ENCODE measurements at regions not wholly inside any gene's neighbourhood (a gene's known extent, or its start where the extent isn't known, plus 50 kb on each side); places are given as distances from the start of the nearest gene placed in this dataset.

DNA sequence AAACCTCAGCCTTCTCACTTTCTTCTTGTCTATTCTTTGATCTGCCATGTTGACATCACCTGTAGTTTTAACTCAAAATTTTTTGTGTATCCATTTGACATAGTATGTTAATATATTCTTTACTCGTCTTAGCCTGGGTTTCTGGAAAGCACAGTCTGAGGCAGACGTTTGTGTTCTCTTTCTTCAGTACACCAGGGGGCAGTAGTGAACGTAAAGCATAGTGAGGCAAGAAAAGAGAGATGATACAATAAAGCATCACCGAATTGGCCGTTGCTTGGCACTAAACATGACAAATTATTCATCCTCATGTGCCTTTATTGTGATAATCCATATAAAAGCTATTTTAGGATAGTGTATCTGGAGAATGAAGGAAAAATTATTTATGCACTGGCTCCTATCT is 141.0 kb upstream of the MYRIP start:
- Histone ChIP-seq H3K27me3 (ENCODE audit: control insufficient read depth, insufficient read depth, low read length) (no peaks in the 10 kb centered on the region), H3K36me3 (ENCODE audit: control insufficient read depth in 2 of 3, insufficient read depth in 3 of 3, low read length in 3 of 3) (no peaks in the 10 kb centered on the region), H3K9me3 (ENCODE audit: control insufficient read depth in 2 of 3, insufficient read depth in 1 of 3, low read length in 3 of 3) (no peaks in the 10 kb centered on the region), H3K27ac (ENCODE audit: low read depth in 2 of 2, low read length in 2 of 2) (no peak overlapping the region), H3K4me1 (ENCODE audit: control insufficient read depth in 2 of 3, insufficient read depth in 2 of 3, low read depth in 1 of 3, low read length in 3 of 3) (no peaks in the 10 kb centered on the region), H3K9ac (ENCODE audit: low read length in 3 of 3) (no peak overlapping the region), H3K4me3 (ENCODE audit: low read length in 3 of 3) (no peak overlapping the region)
- FAIRE-seq, result no peak
- TF ChIP-seq, protein P1, sequence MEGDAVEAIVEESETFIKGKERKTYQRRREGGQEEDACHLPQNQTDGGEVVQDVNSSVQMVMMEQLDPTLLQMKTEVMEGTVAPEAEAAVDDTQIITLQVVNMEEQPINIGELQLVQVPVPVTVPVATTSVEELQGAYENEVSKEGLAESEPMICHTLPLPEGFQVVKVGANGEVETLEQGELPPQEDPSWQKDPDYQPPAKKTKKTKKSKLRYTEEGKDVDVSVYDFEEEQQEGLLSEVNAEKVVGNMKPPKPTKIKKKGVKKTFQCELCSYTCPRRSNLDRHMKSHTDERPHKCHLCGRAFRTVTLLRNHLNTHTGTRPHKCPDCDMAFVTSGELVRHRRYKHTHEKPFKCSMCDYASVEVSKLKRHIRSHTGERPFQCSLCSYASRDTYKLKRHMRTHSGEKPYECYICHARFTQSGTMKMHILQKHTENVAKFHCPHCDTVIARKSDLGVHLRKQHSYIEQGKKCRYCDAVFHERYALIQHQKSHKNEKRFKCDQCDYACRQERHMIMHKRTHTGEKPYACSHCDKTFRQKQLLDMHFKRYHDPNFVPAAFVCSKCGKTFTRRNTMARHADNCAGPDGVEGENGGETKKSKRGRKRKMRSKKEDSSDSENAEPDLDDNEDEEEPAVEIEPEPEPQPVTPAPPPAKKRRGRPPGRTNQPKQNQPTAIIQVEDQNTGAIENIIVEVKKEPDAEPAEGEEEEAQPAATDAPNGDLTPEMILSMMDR (IDR thresholded peaks at IDR 0.05; ENCODE audit: borderline replicate concordance, extremely low read depth, insufficient read depth), result peak; percentile 39
- intact Hi-C loops (cut with DNase I), result no loop called here
- peak in 2 of 5 donors; percentile 48 to 66 for DNase-seq

DNA sequence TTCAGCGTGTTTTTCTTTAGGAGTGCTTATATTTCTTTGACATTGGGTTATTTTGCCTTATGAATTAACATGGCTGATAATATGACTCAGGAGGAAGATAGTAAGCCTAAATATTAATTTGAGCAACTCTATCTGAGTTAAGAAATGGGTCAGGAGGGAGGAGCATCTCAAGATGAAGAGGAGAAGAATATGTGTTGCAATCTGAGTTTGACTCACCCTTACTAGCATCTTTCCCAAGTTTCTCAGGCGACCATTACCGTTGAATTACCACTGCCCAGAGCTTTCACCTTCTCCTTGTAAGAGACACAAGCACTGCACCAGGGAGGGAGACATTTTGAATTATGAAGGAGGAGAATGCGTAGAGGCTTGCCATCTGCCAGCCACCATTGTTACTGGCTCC is 138.3 kb upstream of the MYRIP start:
- Histone ChIP-seq H3K27ac (ENCODE audit: low read depth in 2 of 2, low read length in 2 of 2) (no peak overlapping the region), H3K9ac (ENCODE audit: low read length in 3 of 3) (no peak overlapping the region), H3K4me1 (ENCODE audit: control insufficient read depth in 2 of 3, insufficient read depth in 2 of 3, low read depth in 1 of 3, low read length in 3 of 3) (no peaks in the 10 kb centered on the region), H3K27me3 (ENCODE audit: control insufficient read depth, insufficient read depth, low read length) (no peaks in the 10 kb centered on the region), H3K9me3 (ENCODE audit: control insufficient read depth in 2 of 3, insufficient read depth in 1 of 3, low read length in 3 of 3) (no peaks in the 10 kb centered on the region), H3K36me3 (ENCODE audit: control insufficient read depth in 2 of 3, insufficient read depth in 3 of 3, low read length in 3 of 3) (no peaks in the 10 kb centered on the region), H3K4me3 (ENCODE audit: low read length in 3 of 3) (no peak overlapping the region)
- no peak for DNase-seq
- TF ChIP-seq, protein P1 (IDR thresholded peaks at IDR 0.05; ENCODE audit: borderline replicate concordance, extremely low read depth, insufficient read depth), result no peak
- FAIRE-seq, result no peak
- intact Hi-C loops (cut with DNase I), result no loop called here

DNA sequence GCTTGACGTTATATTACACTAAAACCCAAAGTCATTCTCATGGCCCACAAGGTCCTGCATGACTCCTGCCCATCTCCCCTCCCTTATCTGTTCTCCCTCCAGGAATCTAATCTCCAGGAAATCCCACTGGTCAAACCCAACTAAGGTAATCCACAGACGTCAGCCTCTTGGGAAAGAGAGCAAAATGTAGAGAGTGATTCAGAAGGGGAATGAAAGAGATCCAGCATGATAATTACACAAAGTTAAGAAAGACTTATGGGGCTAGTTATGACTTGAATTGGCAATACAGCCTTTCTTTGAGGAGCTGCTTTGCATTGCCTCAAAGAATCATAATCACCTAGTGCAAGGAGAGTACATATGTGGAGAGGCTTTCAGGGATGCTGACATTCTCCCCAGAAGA is 137.8 kb upstream of the MYRIP start:
- TF ChIP-seq, protein P1 (IDR thresholded peaks at IDR 0.05; ENCODE audit: borderline replicate concordance, extremely low read depth, insufficient read depth), result no peak
- no peak for FAIRE-seq
- H3K9me3 ChIP-seq (ENCODE audit: control insufficient read depth in 2 of 3, insufficient read depth in 1 of 3, low read length in 3 of 3), result no peaks in the 10 kb centered on the region
- no peak for DNase-seq
- H3K9ac ChIP-seq (ENCODE audit: low read length in 3 of 3), result no peak overlapping the region
- H3K36me3 ChIP-seq (ENCODE audit: control insufficient read depth in 2 of 3, insufficient read depth in 3 of 3, low read length in 3 of 3), result no peaks in the 10 kb centered on the region
- no peaks in the 10 kb centered on the region for H3K4me1 ChIP-seq (ENCODE audit: control insufficient read depth in 2 of 3, insufficient read depth in 2 of 3, low read depth in 1 of 3, low read length in 3 of 3)
- no peaks in the 10 kb centered on the region for H3K27me3 ChIP-seq (ENCODE audit: control insufficient read depth, insufficient read depth, low read length)
- intact Hi-C loops (cut with DNase I), result no loop called here
- no peak overlapping the region for H3K4me3 ChIP-seq (ENCODE audit: low read length in 3 of 3)
- no peak overlapping the region for H3K27ac ChIP-seq (ENCODE audit: low read depth in 2 of 2, low read length in 2 of 2)

DNA sequence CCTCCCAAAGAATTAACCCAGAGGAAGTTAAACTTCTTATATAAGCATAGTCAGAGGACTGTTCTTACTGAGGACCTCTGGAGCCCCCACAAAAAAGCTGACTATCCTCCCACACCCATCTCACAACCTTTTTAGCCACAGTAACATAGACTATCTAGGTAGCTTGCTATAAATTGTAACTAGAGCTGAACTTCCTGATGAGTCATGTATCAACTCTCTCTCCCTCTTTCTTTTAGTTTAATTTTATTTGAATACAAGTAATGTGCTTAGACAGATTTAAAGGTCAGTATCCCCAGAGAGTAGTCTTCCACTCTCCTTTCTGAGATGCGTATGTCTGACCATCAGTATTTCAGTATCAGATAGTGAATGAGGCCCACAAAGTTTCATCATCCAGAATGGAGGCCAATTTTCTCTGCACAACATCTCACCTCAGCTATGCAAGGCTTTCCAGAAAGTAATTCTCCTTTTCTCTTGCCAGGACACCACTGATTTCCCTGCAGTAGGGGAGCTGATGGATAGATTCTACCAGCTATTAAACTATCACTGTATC is 104.0 kb upstream of the MYRIP start:
- FAIRE-seq (no peak), DNase-seq (no peak)
- TF ChIP-seq, protein P1 (IDR thresholded peaks at IDR 0.05; ENCODE audit: borderline replicate concordance, extremely low read depth, insufficient read depth), result no peak
- Histone ChIP-seq H3K4me1 (ENCODE audit: control insufficient read depth in 2 of 3, insufficient read depth in 2 of 3, low read depth in 1 of 3, low read length in 3 of 3) (no peaks in the 10 kb centered on the region), H3K9ac (ENCODE audit: low read length in 3 of 3) (no peak overlapping the region), H3K27ac (ENCODE audit: low read depth in 2 of 2, low read length in 2 of 2) (no peak overlapping the region), H3K4me3 (ENCODE audit: low read length in 3 of 3) (no peak overlapping the region), H3K36me3 (ENCODE audit: control insufficient read depth in 2 of 3, insufficient read depth in 3 of 3, low read length in 3 of 3) (no peaks in the 10 kb centered on the region), H3K27me3 (ENCODE audit: control insufficient read depth, insufficient read depth, low read length) (no peaks in the 10 kb centered on the region), H3K9me3 (ENCODE audit: control insufficient read depth in 2 of 3, insufficient read depth in 1 of 3, low read length in 3 of 3) (no peaks in the 10 kb centered on the region)
- intact Hi-C loops (cut with DNase I), result loop anchor here (10.0 kb wide), 1 partner anchor 469 kb away; no protein-coding TSS in a partner anchor

All from kidney (tissue), 13 donors.